GM12874 (cell line): ENCODE measurements at regions not wholly inside any gene's neighbourhood (a gene's known extent, or its start where the extent isn't known, plus 50 kb on each side); places are given as distances from the start of the nearest gene placed in this dataset.

Experiments used
- TF ChIP-seq, protein P1 (sequence below): IDR thresholded peaks from 2 replicates; pipeline ENCODE4 v1.5.1; 2011; ENCODE audit warnings: low read depth, mild to moderate bottlenecking, control low read depth, low read length, moderate library complexity; ENCODE audit not compliant: insufficient read depth

DNA sequence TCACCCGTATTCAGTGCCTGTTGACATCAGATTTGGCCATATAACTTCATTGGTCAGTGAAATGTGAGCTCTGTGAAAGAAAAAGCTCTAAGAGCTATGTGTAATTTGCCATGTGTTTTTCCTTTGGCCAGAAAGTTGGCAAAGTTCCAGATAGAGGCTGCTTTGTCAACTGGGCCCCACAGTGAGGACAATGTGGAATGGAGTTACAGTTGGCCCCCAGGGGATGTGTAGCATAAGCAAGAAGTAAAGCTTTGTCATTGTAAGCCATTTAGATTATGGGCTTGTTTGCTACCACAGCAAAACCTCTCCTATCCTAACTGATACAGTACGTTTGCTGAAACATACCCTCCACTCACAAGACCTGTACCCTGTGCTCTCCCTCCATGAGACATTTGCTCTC lies 119.1 kb upstream of the HABP2 start:
- TF ChIP-seq, protein P1, sequence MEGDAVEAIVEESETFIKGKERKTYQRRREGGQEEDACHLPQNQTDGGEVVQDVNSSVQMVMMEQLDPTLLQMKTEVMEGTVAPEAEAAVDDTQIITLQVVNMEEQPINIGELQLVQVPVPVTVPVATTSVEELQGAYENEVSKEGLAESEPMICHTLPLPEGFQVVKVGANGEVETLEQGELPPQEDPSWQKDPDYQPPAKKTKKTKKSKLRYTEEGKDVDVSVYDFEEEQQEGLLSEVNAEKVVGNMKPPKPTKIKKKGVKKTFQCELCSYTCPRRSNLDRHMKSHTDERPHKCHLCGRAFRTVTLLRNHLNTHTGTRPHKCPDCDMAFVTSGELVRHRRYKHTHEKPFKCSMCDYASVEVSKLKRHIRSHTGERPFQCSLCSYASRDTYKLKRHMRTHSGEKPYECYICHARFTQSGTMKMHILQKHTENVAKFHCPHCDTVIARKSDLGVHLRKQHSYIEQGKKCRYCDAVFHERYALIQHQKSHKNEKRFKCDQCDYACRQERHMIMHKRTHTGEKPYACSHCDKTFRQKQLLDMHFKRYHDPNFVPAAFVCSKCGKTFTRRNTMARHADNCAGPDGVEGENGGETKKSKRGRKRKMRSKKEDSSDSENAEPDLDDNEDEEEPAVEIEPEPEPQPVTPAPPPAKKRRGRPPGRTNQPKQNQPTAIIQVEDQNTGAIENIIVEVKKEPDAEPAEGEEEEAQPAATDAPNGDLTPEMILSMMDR: no peak

DNA sequence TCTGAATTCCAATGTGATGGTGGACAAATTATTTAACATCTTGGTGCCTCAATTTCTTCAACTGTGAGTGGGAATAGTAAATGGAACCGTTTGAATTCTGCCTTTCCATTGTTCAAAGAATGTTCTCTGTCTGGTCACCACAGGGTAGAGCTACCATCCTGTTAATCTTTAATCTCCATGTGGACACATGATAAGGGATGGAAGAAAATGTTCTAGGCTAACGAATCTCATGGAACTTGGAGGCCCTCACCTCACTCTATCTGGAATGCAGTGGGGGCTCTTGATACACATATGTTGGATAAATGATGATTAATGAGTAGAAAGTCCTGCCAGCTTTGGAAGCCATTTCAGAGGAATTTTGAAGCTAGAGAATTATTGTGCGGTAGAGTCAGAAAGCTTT lies 118.5 kb upstream of the HABP2 start:
- TF ChIP-seq, protein P1: no peak

DNA sequence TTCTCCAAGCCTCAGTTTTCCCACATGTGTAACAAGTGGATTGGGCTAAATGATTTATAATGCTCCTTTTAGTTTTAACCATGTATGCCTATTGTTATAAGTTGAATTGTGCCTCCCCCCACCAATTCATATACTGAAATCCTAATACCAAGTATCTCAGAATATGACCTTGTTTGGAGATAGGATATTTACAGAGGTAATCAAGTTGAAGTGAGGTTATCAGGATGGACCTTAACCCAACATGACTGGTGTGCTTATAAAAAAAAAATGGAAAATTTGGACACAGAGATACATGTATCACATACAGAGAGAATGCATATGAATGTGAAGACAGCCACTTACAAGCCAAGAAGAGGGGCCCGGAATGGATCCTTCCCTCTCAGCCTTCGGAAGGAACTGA lies 117.9 kb upstream of the HABP2 start:
- TF ChIP-seq, protein P1: no peak

DNA sequence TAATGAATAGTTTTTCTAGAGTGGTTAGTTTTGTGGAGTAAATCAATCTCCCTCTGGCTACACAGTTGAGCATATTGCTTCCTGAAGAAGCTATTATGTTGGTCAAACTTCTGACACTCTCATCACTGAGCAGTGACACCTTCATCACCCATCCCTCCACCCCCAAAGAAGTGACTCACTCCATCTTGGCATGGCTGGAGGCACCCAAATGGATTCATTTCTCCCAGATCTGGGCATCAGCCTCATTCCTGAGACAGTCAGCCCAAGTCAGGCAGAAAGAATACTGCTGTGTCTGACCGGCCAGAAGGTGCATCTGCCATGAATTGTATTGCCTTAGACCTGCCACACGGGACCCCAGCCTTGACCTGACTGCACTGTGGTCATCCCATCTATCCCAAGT lies 117.0 kb upstream of the HABP2 start:
- TF ChIP-seq, protein P1: no peak

DNA sequence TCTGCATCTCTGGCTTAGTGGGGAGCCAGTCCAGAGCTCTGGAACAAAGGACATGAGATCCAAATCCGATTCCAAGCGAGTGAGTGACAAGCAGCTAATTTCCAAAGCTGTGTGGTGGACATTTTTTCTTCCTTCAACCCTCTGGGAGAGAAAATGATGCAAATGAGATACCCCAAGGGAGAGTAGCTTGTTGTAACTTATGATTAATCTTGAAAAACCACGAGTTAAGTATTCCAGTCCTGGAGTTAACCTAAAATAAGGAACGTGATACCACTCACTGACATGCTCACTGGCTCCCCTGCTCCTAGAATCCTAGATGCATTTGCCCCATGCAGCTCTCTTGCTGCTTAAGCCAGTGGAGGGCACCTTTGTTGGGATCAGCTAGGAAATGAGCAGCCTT lies 116.0 kb upstream of the HABP2 start:
- TF ChIP-seq, protein P1: no peak

DNA sequence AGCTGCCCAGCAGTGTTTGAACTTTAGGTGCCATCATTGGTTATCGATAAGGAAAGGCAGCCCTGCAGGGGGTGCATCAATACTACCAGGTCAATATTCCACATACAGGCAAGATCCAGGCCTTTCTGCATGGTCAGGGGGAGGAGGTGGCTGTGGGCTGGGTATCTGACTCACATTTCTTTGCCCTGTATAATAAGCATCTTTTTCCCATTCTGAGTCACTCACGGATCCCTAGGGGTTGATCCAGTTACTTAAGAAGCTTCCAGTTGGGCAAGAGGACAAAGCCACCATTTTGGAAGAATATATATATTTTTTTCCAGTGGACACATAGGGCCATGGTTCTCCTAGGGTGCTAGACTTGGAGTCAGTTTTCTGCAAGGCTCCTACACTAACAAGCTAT lies 114.2 kb upstream of the HABP2 start:
- TF ChIP-seq, protein P1: no peak

DNA sequence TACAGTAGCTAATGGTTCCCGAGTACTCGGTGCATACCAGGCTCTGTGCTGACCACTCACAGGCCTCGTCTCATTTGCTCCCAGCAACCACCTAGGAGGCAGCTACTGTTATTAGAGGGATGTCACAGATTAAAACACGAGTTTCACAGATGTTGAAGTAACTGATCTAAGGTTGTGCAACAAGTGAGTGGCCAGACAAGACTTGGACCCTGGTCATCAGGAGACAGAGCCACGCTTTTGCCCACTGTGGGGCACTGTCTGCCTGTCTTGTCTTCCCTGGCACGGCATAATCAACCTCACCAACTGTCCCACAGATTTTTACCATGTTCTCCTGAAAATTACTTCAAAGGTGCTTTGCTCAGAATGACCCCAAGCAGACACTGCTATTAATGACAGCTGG lies 111.6 kb upstream of the HABP2 start:
- TF ChIP-seq, protein P1: no peak
